Coronary artery (tissue), 2 donors: ENCODE measurements at regions not wholly inside any gene's neighbourhood (a gene's known extent, or its start where the extent isn't known, plus 50 kb on each side); places are given as distances from the start of the nearest gene placed in this dataset.

Source experiments
- DNase-seq: peaks from one replicate; pipeline ENCODE4 v3.0.0-alpha.2; 2017; ENCODE audit warnings: low spot score
- H3K27ac ChIP-seq, 2 donors: fragments of 200-600 bp; sonication (generic); one replicate each; pipeline ENCODE4 v1.5.1; 2016 to 2019
- H3K4me3 ChIP-seq: fragments of 200-600 bp; sonication (generic); 2 replicates; pipeline ENCODE4 v1.5.1; 2016; ENCODE audit warnings: mild to moderate bottlenecking, moderate library complexity
- CTCF ChIP-seq: fragments of 200-600 bp; sonication (generic); IDR thresholded peaks from one replicate; pipeline ENCODE4 v1.5.1; 2019; ENCODE audit warnings: antibody characterized with exemption

GRCh38 chr3:39755100-39755499 is 54.3 kb upstream of the MYRIP start:
- Histone ChIP-seq H3K27ac (no peak overlapping the region), H3K4me3 (no peak overlapping the region)
- no peak for TF ChIP-seq CTCF
- DNase-seq = no peak

GRCh38 chr3:39757307-39757706 is 52.1 kb upstream of the MYRIP start:
- no peak overlapping the region for H3K4me3 ChIP-seq
- no peak for DNase-seq
- H3K27ac ChIP-seq = no peak overlapping the region
- no peak for TF ChIP-seq CTCF
